AML-193 (cell line): ENCODE measurements at regions not wholly inside any gene's neighbourhood (a gene's known extent, or its start where the extent isn't known, plus 50 kb on each side); places are given as distances from the start of the nearest gene placed in this dataset.

Experiments used
- DNase-seq, 2 experiments: peaks; one replicate each; lab custom pipeline; 2025; lab: John Stamatoyannopoulos, UW

DNA sequence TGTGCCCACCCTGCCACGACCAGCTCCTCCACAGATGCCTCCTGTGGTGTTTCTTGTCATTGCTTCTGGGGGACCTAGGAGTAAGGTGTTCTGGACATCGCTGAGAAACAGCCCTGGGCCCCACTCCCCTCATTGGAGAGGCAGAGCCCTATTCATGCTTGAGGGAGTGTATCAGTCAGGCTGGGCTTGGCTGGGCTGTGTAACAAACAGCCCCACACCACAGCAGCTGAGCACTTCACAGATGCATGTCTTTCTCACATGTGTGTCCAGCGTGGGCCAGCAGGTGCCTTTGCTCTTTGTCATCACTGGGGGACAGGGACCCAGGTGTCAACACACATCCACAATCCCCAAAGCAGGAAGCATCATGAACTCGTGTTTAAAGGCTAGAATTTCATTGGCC, 65.1 kb upstream of the FBRSL1 start:
- no peak for DNase-seq

DNA sequence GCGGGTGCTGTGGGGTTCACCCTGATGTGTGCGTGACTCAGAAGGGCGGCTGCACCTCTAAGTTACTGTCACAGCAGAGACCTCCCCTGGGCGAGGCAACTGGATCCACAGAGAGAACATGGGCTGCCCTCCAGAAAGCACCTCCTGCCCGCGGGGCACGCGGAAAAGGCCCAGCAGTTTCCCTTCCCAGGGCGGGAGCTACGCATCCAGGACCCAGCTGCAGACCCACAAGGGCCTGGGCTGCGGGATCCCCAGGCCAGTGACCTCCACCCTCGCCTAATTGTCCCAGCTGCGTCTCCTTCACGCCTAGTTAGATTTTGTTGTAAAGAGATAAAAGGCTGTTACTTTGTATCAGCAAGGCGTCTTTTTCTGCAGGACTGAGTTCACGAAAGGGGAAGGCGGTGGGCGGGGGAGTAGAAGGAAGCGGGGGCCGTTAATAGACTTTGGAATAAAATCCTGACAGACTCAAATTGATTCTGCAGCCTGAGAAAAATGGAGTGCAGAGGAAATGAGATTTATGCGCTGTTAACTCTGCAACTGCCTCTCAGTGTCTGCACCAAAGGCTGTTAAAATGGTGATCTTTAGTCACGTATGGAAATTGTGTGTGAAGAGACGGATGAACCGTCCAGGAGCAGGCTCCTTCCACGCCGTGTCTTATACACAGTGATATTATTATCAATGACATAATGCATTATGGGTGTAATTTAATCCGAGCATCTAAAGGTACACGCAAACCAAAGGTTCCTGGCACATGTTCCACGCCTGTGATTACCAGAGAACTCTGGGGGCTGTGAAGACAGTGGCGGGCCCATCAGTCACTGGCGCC, 65.9 kb upstream of the FBRSL1 start:
- no peak for DNase-seq

DNA sequence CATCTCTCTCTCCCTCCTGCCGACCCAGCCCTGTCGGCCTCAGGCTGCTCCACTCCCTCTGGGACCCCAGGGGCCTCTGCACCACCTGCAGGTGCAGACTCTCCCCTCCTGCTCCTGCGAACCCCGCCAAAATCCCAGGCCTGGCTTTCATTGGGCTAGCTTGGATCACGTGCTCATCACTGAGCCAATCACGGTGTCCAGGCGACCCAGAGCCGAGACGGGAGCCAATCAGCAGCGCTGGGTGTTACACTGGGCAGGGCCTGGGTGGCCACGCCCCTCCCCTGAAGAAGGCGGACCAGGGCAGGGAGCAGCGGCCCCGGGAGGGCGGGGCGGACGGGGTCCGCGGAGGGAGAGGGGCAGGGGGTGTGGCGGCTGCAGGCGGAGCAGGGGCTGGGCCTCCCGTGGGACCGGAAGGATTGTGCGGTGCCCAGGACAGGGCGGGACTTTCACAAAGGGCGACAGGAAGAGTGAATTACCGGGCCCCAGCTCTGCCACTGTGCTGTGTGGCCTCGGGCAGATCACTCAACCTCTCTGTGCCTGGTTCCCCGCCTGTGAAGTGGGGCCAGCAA, 66.6 kb upstream of the FBRSL1 start:
- no peak for DNase-seq

DNA sequence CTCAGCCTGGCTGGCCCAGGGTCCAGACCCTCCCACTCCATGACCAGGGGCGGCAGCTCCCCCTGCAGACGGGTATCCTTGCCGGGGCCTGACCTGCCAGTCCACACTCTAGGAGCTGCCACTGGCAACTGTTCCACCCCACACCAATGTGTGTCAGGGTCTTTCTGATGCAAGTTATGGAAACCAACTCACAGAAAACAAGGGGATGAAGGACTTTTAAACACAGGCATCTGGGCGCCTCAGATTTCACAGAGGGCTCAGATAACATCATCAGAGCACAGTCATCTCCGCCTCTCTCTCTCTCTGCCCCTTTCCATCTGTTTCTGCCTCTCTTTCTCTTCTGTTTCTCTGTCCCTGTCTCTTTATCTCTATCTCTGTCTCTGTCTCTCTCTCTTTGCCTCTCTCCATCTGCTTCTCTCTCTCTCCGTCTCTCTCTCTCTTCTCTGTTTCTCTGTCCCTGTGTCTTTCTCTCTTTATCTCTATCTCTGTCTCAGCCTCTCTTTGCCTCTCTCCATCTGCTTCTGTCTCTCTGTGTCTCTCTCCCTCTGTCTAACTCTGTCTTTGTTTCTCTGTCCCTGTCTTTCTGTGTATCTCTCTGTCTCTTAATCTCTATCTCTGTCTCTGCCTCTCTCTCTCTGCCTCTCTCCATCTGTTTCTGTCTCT, 67.4 kb upstream of the FBRSL1 start:
- DNase-seq = no peak

DNA sequence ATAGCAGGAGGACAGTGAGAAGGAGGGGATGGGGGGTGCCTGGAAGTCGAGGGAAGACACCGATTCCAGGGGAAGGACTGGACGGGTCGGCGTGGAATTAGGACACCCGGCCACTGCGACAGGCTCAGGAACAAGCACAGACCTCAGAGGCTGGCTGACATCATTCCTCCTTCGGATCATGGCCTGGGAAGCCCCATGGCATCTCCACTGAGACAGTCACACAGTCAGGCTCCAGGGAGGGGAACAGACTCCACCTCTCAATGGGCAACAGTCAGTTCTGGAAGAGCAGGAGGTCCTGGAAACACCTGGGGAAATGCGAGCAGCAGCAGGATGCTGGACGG, 67.9 kb upstream of the FBRSL1 start:
- no peak for DNase-seq

DNA sequence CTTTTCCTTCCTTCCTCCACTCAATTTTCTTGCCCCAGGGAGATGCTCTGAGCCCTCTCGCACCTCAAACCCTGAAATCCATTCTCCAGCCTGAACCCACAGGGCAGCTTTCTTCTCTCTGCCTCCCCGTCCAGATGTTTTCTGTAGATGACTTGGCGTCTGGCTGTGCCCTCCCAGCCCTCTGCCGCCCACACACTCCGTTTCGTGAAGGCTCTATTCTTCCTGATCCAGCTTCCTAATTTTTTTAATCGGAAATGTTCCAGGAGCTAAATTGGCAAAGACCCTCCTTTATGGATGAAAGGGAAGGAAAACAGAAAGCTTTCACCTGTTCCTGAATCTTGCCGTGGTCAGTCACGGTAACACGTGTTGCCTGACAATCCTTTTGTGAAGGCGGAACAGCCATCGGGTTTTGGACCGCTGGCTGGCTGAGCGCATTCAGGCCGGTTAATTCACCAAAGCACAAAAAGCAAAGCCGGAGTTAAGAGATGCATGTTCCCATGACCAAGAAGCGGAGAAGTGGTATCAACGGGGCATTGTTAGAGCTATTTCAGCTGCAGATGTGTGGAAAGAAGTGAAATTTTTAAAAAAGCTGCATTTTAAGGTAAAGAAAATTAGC, 70.2 kb upstream of the FBRSL1 start:
- no peak for DNase-seq

DNA sequence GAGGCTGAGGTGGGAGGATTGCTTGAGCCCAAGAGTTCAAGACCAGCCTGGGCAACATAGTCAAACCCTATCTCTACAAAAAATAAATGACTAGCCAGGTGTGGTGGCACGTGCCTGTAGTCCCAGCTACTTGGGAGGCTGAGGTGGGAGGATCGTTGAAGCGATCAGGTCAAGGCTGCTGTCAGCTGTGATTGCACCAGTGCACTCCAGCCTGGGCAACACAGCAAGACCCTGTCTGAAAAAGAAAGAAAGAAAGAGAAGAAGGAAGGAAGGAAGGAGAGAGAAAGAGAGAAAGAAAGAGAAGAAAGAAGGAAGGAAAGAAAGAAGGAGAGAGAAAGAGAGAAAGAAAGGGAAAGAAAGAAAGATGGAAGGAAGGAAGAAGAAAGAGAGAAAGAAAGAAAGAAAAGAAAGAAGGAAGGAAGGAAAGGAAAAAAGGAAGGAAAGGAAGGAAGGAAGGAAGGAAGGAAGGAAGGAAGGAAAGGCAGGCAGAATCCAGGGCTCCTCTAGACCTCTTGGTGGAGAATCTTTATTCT, 71.5 kb upstream of the FBRSL1 start:
- DNase-seq = no peak

DNA sequence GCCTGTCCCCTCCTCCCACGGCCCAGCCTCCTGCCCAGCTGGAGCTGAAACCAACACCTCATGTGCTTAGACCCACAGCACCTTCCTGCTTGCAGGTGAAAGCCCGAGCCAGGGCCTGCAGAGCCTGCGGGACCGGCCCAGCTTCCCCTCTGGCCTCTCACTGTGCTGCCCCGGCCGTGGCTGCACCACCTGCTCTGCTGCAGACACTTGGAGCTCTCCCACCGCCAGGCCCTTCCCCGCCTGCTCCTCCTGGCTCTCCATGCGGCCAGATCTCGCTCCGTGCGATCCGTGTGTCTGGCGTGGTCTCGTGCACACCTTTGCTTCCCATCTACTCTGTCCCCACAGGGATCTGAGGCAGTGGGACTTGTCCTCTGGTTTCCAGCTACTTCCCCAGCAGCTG, 72.2 kb upstream of the FBRSL1 start:
- no peak for DNase-seq

DNA sequence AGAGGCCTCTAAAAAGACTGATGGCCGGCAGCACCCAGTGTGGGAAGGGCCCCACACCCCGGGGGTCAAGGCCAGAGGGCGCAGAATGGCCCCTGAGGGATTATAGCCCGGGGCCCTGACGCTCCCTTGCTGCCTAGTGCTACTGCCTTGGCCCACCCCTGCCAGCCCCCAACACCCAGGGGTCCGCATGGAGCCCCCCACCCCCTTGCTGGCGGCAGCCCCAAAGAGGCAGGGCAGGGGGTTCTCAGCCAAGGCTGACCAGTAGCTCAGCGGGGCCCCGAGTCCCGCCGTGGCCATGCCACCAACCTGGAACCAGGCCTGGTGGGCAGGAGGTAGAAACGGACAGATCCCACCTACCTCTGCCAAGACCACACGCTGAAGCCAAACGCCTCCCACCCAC, 73.1 kb upstream of the FBRSL1 start:
- no peak for DNase-seq

DNA sequence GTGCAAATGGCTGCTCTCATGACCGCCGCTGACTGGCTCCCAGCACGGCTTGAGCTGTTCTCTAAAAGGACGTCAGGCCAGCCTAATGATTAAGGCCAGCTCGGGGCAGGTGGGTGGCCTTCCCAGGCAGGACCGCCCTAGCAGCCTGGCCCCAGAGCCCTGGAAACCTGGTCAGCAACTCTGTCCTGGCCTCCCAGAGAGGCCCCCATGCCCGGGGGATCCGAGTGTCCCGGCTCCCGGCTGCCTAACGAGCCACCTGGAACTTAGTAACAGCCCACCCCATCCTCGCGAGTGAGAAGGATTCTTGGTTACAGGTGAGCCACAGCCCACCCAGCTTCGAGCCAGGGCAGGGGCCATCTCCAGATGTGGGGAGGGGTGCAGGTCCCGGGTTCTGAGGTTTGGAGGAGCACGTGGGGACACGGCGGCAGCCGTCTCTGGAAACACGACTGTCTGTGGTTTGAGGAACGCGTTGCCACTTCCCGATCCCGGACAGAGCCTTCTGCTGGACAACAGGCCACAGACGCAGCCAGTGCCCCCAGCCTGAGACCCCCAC, 73.8 kb upstream of the FBRSL1 start:
- no peak for DNase-seq

DNA sequence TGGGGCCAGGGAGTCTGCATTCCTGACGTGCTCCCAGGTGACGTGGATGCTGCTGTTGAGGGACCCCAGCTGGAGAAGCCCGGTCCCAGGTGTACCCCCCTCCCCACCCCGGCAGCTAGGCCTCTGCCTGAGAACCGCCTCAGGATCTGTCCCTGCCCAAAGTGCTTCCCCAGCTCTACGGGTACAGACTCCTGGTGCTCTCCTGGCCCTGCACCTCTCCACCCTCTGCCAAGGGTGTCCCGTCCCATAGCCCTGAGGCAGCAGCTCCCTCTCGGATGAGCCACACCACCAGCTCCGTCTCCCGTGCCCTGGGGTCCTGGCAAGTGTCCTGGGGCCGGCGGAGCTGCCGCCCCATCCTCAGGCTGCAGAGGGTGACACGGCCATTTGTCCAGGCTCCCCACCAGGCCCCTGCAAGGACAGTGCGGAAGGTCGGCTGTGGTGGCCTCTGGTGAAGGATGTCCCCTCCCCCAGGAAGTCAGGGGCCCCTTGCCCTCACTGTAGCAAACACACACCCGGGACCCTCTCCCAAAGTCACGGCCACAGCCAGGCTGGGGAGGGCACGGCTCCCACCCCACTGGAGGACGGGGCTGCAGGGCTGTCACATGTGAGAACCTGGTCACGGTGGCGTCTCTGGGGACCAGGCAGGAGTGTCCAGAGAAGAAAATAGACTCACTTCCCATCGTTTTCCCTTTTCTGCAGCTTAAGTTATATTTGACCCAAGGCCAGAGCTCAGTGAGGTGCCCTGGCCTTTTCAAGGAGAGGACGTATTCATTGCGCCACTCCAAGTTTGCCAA, 74.4 kb upstream of the FBRSL1 start:
- DNase-seq = no peak

DNA sequence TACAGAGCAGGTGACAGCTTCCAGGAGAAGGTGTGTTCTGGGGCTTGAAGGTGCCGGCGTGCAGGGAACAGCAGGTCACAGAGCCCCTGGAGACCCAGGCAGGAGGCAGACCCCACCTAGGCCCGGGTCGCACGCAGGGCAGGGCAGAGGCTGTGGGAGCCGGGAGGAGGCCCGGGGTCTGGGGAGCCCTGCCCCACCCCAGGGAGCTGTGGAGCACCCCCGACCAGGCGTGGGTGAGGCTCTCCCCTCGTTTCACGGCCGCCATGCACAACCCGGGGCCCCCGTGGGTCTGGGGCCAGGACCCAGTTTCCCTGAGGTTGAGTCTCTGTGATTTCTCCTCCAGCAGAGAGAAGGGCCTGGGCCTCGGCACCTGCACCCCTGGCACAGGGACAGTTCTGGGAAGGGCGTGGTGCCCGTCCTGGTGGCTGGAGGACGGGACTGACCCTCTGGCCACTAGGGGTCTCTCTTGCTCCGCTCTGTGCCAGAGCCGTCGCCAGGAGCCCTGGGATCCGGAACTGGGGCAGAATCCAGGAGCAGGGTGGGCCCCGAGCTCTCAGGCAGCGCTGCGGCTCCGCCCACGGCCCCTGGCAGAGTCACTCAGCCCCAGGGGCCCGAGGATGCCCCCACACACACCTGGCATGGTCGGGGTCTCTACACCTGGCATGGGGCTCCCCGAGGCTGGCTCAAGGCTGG, 75.2 kb upstream of the FBRSL1 start:
- DNase-seq = peak; percentile 46 to 52

DNA sequence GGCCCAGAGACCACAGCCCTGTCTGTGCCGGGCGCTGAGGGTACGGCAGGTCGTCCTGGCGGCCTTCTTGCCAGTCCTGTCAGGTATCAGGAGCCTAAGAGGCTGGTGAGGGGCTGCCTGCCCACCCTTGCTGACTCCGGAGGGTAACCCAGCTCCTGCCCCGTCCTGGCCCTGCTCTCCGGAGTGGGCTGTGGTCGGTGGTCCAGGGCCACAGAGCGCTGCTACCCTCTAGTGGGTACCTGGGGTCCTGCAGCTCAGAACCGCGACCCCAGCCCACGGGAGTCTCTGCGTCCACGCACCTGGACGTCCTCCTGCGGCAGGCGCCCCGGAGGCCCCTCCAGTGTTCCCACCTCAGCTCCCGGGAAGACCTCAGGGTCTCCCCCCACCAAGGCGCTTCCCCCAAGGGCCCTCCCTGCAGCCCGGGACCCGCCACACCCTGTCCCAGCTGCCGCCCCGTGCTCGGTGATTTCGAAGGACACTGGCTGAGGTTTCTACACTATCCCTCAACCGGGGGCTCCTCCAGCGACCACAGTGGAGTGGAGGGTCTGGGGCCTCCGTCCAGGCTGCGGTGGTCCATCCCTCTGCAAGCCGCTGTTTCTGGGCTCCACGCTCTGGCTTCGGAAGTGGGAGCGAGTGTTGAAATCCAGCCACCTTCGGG, 75.9 kb upstream of the FBRSL1 start:
- DNase-seq = no peak

DNA sequence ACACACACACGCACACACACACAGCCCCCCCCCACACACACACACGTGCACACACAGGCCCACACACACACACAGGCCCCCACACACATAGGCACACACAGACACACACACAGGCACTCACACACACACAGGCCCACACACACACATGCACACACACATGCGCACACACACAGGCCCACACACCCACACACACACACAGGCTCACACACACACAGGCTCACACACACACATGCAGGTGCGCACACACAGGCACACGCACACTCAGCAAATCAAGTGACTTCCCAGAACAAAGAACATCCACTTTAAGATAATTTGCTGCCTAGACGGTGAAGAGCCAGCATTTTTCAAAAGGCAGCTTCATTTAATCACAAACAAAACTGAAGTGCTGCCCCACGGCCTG, 78.5 kb upstream of the FBRSL1 start:
- no peak for DNase-seq

DNA sequence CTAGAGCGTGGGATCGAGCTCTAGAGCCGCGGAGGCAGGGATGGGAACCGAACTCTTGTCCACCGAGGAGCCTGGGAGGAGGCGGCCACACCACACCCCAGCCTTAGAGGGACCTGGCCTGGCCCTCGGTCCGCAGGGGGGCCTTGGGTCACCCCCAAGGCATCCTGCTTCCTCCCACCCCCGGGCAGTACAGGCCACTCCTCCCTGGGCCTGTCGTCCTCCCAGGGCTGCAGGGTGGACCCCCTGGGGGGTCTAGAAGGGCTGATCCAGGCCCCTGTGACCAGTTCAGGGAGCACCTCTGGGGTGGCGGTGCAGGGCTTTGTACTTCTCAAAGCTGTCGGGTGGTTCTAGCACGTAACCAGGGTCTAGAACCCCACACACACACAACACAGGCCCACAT, 79.1 kb upstream of the FBRSL1 start:
- DNase-seq = no peak

DNA sequence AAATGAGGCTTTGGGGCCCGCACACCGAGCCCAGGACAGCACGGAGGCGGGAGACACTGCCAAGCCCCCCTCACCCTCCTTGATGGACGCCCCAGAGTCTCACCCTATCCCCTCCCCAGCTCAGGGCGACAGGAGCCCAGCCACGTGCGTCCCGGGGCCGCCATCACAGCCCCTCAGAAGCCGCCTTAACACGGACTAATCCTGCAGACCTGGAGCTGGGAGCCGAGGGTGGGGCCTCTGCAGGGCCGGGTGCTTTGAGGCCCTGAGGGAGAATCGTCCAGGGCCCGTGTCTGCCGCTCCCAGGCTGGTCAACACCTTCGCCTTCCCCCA, 79.7 kb upstream of the FBRSL1 start:
- no peak for DNase-seq

DNA sequence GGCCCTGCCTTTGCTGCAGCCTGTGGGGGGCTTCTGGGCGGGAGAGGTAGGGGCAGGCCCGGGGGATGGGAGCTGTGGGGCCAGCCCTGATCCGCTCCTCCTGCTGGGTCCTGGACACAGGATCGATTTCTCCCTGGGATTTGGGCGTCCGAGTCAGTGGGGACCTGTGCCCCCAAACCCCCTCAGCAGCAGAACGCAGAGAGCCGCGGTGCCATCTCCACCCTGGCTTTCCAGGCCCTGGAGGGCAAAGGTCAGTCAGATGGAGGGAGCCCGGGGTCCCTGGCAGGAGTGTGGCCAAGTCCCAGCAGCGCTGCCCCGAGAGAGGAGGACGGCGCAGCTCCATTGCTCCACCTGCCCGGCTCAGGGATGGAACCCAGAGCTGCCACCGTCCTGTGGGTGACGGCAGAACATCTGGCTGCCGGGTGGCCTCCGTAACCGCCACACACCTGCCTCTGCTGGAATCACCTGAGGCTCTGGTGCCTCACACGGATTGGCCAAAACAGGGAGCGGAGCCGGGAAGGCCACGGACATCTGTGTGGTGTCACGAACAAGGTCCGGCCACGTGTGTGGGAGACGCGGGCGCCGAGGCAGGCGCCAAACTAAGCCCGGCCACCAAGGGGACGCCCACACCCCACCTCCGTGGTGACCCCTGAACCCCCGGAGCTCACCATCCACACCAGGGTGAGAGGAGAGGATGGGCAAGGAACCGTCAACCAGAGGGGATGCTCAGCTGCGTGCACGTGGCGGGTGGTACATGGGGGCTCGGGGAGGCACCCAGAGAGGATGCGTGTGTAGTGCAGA, 80.3 kb upstream of the FBRSL1 start:
- DNase-seq = no peak

DNA sequence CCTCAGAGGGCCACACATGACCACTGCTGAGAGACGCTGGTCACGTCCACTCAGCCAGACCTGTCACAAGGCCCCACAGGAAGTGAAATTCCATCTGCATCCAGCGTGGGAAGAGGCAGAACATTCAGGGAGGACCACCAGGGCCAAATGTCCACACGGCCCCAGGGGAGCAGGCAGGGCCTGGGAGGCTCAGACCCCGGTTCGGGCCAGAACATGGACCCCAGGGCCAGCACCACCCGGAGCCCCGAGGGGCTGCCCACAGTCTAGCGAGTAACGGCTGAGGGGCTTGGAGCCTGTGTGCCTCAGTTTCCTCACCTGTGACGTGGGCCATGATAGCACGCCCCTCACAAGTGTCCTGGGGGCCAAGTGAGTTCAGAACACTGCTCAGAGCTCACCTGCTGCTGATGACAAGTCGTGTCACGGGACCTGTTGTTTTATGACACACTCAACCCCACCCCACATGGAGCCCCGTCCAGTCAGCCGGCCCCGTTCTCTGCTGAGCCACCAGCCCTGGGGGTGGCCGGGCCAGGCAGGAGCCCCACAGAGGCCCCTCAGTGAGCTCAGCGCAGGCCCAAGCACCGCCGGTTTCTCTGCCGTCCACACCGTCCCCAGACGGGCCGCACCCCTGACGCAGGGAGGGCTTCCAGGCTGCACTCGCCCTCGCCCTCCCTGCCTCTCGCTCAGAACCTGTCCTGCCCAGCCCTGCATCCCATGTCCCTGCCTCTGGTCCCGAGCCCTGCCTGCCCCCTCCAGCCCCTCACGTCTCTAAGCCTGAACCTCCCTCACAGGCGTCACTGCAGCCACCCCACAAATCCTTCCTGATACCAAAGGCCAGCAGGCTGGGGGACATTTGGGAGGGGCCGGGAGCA, 79.5 kb upstream of the GALNT9 start:
- DNase-seq = no peak

DNA sequence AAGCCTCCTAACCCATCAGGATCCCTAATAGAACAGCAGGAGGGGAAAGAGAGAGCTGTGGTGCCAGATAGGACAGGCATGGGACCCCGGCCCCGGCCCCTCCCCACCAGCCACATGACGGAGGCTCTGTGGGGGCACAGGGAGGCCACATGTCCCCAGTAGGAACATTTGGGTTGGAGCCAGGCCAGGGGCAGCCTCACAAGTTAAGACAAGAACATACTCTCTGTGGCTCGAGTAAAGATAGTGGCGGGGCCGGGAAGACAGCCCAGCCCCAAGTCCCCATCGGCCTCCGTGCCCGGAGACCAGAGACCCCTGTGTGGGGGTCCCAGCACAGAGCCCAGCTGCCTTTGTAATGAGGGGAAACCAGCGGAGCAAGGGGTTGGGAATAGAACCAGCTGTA, 78.6 kb upstream of the GALNT9 start:
- DNase-seq = no peak
